CD4-positive, alpha-beta T cell treated with Interleukin-17A for 1 hour (primary cell): ENCODE measurements at regions not wholly inside any gene's neighbourhood (a gene's known extent, or its start where the extent isn't known, plus 50 kb on each side); places are given as distances from the start of the nearest gene placed in this dataset.

Source experiments
- DNase-seq: peaks from one replicate; pipeline ENCODE4 v3.0.0-alpha.2; 2020

- no peak for DNase-seq
Measured at GRCh38 chr13:109636736-109637135, 149.6 kb downstream of the IRS2 start.

DNA sequence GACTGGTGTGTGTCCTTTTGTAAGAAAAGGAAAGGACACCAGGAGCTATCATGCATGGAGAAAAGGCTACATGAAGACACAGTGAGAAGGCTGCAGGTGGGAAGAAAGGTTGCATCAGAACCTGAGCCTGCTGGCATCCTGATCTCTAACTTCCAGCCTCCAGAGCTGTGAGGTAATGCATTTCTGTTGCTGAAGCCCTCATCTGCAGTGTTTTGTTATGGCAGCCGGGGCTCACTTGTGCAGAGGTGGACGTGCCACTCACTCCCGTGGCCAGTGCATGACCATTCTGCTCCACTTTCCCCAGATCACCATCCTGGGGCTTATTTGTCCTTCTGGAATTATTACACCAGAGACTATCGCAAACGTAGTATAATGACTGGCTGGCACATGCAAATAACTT lies 155.3 kb downstream of the IRS2 start:
- DNase-seq, result no peak

DNA sequence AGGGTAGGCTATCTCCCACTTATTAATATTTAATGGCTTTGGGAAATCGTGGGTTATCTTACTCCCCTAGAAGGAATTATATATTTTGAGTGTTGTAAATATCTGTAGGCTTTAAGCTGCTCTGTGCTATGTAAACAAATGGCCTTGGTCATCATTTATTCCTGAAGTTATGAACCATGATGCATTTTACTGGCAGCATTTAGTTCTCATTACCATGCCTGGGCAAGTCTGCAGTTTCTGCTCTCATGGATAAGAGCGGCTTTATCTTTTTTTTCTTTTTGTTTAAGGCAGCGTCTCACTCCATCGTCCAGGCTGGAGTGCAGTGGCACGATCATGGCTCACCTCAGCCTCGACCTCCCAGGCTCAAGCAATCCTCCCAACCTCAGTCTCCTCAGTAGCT lies 156.1 kb downstream of the IRS2 start:
- DNase-seq, result no peak

DNA sequence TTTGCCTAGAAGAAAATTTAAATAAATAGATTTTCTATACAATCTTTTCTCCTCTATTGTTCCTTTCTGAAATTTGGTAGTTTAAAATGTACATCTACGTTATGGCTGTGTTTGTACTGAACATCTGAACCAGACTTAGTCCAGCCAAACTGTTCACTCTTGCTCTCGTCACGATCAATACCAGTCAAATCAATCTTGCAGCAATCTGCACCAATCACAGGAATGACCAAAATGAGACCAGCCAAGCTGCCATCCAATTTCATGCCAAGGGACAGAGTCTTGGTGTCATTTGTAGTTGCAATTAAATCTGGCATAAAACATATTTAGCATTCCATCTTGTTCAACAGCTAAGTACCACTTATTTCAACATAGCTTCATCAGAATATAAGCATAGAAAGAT lies 156.6 kb downstream of the IRS2 start:
- DNase-seq, result no peak

GRCh38 chr13:109628251-109628699 lies 158.1 kb downstream of the IRS2 start:
- no peak for DNase-seq

GRCh38 chr13:109627649-109628048 lies 158.7 kb downstream of the IRS2 start:
- no peak for DNase-seq

DNA sequence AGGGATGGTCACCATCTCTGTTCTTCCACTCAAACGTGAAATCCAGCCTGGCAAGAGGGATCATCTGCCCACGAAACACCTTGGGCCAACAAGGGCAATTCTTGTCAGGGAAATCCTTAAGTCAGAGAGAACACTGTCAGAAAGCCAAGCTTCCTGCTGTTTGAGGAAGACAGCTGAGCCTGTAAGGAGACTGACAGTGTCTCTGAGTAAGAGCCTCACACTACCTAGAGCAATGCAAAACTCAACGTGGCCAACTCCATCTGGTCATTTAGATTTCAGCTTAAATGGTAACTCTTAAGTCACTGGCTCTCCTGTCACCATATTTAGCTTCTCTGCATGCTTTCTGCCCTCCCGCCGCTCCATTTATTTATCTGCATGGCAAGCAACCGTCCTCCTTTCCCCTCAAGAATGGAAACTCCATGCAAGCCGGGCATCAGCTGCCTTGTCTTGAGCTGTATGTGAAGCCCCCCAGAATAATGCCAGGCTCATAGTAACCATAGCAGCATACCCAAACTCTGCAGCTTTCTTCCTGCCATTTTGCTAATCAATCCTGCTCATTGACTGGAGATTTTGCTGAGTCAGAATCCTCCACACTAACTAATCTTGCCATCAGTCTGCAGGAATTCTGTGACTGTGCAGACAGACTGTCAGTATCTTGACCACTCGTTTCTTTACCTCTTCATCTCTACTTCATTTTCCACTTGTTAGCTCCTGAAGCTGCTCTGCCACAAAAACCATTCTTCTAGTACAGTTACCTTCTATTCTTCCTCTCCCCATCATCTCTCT lies 159.8 kb downstream of the IRS2 start:
- DNase-seq, result no peak

DNA sequence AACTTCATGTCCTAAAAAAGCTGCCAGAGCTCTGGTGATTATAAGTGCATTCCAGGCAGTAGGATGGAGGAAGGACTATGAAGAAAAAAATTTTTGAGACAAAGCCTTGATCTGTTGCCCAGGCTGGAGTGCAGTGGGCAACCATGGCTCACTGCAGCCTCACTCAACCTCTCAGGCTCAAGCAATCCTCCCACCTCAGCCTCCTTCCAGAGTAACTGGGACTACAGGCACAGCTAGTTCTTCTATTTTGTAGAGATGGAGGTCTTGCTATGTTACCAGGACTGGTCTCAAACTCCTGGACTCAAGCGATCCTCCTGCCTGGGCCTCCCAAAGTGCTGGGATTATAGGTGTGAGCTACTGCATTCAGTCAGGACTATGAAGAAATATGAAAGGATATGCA lies 161.2 kb downstream of the IRS2 start:
- no peak for DNase-seq

- no peak for DNase-seq
Measured at GRCh38 chr13:109622006-109622405, 164.4 kb downstream of the IRS2 start.

DNA sequence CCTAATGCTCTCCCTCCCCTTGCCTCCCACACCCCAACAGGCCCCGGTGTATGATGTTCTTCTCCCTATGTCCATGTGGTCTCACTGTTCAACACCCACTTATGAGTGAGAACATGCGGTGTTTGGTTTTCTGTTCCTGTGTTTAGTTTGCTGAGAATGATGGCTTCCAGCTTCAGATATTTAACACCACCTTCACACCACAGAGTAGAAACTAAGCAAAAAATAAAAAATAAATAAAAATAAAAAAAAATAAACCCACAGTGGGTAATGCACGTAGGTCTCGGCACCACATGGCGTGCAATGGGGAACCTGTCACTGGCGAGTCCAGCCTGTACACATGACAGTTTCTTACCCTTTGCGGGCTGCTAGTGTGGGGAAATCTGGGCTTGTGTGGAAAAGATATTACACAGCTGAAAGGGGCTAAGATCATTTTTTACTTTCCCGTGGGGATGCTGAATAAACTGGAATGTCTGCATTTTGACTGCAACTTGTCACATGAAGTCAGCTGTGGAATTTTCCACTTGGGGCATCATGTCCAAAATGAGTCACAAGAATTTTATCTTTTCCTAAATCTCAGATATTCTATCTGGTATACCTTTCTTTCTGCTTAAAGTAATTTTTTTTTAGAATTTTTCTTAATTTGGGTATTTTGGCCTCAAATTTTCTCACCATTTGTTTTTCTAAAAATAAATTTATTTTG lies 170.5 kb downstream of the IRS2 start:
- DNase-seq, result no peak

- no peak for DNase-seq
Measured at GRCh38 chr13:109611912-109612691, 174.3 kb downstream of the IRS2 start.

DNA sequence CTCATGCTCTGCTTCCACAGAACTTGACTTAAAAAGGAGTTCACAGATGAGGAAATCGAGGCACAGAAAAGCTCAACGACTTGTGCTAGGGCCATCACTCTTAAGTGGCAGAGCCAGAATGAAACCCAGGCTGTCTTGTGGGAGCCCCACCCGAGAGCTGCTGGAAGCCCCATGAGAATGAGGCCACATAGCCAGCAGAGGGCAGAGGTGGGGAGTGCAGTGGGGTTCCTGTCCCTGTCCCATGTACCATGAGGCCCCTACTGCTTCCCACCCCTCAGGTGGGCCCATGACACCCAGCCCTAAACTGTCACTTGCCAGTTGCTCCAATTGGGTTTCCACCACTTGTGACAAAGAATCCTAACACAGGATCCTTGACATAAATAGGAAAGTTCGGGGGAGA lies 175.9 kb downstream of the IRS2 start:
- DNase-seq, result peak; percentile 30

DNA sequence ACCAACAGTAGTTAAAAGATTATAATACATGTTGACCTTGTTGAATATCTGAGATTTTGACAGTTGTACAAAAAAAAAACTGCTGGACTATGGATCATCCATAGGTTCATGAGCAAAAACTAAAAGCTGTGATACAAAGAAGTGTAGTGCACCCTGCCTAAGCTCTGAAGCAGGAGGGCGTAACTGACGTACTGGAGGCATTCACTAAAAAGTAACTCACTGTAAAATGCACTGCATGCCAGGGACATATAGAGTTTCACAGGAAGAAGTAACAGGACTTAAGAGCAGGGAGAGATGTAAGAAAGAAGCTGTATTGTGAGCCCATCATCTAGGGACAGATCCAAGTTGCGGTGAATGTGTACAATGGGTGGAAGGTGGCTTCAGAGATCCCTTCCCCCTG lies 177.9 kb downstream of the IRS2 start:
- no peak for DNase-seq

DNA sequence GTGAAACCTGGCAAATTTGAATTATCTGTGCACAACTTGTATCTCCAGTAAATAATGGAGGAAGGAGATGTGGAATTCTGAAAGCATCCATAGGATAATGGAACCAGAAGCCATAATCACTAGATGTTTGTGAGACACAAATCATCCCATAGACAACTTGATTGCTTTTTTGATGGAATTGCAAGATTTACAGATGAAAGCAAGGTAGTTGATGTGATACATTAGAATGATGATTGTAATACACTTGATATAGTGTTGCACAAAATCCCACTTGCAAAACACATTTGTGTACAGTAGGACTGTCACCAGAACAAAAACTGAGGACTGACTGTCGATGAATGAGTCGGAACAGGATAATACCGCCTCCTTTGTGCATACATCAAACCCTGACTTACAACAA lies 178.3 kb downstream of the IRS2 start:
- no peak for DNase-seq

DNA sequence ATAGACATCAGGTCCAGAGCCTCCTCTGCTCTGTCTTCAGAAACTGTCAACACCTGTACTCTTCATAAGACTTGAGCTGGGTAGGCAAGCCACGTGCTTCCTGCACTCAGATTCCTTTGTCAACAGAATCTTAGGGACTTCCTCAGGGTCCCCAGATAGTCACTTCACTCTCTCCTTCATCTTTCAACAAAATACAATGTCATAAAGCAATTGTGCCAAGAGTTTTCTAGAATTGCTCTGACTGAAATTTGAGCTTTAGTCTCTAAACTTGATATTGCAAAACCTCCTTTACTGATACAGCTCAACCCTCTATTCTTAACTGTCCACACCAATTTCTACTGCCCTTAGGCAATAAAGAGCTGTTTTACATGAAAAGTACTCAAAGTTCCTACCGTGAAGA lies 179.9 kb downstream of the IRS2 start:
- no peak for DNase-seq

- DNase-seq, result no peak
Measured at GRCh38 chr13:109605846-109606245, 180.5 kb downstream of the IRS2 start.

DNA sequence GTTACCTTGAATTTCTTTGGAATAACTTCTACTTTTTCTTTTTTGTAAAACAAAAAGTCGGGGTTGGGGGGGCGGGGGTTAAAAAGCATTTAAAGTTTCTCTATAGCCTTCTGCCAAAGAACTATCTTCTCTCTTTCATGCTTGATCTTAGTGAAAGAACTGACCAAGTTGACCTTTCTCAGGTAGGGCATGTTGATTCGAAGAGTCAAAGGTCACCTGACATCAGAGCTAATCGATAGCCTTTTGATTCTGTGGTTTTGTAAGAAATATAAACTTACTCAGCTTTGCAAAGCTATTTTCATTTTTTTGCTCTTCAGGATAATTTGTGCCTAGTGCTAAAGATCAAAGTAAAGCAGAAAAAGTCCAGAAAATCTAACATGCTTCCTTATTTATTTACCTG lies 181.5 kb downstream of the IRS2 start:
- no peak for DNase-seq

DNA sequence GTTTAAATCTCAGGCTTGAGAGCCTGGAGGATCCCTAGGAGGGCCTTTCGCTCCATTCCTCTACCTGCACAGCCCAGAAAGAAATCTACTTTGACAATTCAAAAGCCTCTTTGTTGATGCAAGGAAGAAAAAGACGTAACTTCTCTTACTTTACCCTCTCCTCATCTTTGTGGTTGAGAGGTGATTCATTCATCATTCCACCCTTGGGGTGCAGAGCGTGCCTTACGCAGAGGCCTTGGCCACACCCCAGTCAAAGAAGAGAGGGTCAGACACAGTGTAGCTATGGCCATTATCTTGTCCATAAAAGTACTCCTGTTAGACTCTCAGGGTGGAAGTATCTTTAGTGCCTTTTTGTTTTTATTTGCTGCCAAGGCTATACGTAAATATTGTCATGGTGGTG lies 184.0 kb downstream of the IRS2 start:
- no peak for DNase-seq

DNA sequence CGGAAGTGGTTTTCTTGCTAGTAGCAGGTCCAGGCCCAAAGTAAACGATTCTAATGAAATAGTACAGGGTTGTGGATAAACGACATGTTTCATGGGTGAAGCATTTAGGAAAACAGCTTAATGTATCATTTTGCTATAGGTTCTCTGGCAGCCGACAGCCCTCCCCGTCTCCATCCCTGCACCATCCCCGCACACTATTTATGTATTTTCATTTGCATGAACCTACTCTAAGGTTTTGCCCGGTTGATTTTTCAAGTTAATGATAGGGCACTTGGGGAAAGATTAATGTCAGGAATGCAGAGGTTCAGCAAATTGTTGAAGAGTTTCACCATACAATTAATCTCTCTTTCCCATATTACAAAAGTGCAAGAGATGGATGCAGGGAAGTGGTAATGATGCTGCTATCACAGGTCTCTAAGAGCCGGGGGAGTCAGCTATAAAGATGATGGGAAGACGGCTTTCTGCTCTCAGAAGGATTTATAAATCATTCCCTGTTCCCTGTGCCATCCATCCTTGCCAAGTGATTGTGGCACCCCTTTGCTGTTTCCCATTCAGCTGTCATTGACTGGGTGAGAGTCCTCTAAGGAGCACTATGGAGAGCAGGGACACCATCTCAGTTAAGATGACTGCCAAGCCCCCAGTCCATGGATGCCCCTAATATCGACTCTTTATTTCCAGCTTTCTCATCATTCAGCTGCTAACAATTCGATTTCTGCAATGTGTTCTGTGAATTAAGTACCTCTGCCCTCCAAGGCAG lies 186.3 kb downstream of the IRS2 start:
- no peak for DNase-seq

- no peak for DNase-seq
Measured at GRCh38 chr13:109595471-109595870, 190.9 kb downstream of the IRS2 start.

GRCh38 chr13:109593230-109593629 lies 193.2 kb downstream of the IRS2 start:
- DNase-seq, result no peak

GRCh38 chr13:109592770-109593169 lies 193.6 kb downstream of the IRS2 start:
- DNase-seq, result no peak

DNA sequence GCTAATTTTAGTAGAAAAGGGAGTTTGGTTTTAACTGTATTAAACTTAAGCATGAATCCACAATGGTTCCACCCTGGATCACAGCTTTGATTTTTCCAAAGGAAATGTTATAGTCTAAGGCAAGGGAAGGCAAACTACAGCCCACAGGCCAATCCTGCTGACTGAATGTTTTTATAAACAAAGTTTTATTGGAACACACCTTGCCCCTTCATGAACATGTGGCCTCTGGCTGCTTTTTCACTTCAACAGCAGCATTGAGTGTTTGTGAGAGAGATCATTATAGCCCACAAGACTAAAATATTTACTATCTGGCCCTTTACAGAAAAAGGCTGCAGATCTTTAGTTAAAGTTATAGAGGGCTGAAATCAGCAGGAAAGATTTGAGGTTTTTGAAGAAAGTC lies 198.7 kb downstream of the IRS2 start:
- no peak for DNase-seq
